GM21723 (cell line): ENCODE measurements at regions not wholly inside any gene's neighbourhood (a gene's known extent, or its start where the extent isn't known, plus 50 kb on each side); places are given as distances from the start of the nearest gene placed in this dataset.

Experiments used
- ATAC-seq: cut with Tn5 transposase; IDR thresholded peaks from one replicate; pipeline ENCODE4 v1.9.1; 2021; ENCODE audit warnings: mild to moderate bottlenecking, moderate library complexity; ENCODE audit not compliant: unreplicated experiment

DNA sequence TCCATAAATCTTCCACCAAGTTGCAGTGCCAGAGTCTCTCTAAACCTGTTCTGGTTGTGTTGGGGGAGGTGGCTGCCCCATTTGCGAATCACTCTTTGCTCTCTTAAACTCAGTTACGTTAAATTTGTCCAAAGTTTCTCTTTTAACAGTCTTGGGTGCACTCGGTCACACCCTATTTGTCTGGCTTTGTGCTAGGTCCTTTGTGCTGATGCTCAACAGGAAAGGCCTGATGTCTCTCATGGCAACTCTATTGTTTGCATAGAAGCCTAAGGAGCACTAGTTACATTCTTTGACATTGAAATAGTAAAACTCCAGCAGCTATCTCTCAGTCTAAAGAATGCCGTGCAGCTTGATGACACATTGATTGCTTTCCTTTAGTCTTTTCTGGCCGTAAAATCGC lies 105.1 kb downstream of the TRMT11 start:
- ATAC-seq = no peak

DNA sequence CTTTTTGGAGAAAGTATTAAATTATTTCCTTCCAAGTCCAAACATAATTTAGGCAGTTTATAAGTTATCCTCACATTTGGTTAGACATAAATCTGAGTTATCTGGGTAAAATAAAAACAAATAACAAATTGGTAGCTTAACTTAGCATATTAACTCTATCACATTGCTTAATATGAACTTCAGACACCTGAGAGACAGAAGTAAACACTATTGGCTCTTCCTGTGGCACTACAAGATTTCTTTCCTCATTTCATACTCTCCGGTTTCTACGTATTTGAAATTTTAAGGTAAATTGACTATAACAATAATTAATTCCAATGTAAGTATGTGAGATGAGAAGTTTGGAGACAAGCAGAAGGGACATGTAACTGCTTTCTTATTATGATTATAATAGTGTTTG lies 106.8 kb downstream of the TRMT11 start:
- no peak for ATAC-seq

DNA sequence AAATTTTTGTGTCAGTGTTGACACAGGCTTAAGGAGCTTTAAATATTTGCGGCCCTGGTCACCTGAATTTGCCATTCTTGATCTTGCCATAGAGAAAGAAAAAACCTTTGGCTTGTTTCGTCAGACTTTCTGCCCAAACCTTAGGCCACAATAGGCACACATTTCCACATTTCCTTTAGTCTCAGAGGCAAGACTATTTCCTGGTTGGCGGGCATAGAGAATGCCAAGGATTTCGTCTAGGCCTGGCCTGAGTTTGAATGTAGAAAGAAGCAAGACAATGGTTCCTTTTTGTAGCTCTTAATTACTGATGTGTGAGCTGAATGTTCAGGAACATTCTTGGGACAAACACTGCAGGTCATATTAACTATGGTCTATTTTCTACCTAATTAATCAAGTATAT lies 108.1 kb downstream of the TRMT11 start:
- no peak for ATAC-seq

DNA sequence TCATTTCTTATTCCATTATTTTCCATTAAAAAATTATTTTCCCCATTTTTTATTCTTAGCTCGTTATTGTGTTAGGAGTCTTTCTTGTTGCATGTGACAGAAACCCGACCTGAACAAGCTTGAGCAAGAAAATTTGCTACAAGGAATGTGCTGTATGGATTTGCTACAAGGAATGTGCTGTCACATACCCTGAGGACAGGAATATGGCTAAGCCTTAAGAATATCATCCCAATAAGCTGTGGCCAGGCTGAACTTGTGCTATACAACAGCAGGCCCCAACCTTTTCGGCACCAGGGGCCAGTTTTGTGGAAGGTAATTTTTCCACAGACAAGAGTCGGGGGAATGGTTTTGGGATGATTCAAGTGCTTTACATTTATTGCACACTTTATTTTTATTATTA lies 114.0 kb downstream of the TRMT11 start:
- no peak for ATAC-seq

DNA sequence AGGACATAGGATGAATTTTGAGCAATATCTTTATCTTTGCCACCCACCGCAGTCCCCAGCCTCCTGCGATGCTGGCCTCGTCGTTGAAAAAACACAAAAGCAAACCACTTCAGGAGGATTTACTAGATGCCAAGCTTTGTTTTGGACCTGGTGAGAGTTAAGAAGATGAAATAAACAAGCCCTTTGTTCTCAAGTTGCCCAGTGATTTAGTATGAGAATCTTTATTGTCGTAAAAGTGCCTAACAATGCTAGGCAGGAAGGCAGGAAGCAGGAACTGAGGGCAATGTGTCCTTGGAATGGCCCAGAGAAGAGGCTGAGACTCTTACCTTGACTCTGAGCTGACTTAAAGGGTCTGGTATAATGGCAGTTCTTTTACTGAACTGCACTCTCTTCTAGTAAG lies 116.0 kb downstream of the TRMT11 start:
- no peak for ATAC-seq

DNA sequence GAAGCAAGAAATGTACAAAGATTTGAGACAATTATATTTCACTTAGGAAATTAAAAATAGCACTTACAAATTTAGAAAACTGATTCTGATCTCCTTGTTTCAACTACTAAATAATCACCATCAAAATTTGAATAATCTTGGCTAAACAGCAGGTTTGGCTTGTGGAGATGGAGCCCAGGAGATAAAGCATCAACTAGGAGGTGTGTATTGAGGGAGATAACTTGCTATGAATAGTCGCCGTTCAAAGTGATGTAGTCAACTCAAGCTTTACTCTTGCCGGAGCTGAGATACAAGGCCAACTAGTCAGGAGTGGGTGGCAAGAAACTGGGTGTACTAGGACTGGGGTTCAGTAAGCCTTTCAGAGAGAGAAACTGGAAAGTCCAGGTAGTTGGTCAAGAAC lies 117.7 kb downstream of the TRMT11 start:
- ATAC-seq = no peak

DNA sequence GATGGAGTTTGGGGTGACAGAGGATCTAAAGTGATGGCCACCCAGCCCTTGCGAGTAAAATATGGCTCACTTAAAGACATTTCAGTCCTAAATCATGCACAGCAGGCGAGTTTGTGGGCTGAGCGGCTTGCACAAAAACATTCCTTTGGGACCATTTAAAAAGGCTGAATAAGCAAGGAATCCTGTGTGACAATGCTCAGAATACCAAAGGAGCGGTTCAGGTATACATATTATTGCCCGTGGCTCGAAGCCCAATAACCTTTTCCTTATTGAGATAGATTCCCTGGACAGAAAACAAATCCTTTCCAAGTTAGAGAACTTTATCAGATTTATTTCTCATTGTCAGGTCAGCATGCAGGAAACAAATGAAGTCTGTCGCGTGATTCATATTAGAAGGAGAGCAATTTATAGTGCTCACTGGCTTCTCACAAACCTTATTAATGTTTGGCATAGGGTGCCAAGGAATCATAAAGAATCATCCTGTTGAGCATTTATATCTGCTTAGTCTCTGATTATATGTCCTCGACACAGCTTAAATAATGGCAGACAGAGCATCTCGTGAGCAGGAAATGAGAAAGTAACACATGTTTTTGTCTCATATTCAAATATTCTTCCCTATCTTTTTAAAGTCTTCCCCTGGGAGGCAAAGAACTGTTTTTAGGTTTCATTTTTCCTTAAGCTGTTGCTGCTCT lies 121.3 kb downstream of the TRMT11 start:
- no peak for ATAC-seq

DNA sequence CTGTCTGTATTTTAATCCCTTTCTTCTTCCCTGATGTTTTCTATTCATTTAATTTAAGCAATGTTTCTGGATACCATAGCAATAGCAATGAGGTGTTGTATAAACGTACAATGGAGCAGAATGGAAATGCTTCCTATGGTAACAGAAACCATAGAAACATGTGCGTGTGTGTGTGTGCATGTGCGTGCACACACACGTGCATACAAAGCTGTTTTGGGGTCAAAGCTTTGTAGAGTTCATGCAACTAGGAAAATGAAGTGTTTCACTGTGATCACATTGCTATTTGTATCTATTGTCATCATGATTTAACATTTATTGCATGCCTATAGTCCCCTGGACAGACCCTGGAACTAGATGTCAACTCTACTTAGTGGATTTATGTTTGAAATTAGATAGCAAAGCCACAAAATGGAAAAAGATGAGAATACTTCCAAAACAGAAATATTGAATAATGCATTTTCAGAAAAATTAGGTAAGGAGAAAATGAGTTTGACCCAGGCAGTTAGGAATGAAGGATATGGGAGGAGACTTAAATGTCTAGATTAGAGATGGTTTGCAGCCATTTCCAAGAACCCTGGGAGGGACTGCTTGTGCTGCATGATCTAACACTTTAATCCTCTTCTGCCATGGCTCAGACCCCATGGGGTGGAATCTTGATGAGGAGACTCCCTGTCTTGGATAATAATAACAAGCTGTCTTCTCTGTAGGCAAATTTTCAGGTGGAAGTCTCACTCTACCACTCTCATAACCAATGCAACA lies 124.4 kb downstream of the TRMT11 start:
- no peak for ATAC-seq

DNA sequence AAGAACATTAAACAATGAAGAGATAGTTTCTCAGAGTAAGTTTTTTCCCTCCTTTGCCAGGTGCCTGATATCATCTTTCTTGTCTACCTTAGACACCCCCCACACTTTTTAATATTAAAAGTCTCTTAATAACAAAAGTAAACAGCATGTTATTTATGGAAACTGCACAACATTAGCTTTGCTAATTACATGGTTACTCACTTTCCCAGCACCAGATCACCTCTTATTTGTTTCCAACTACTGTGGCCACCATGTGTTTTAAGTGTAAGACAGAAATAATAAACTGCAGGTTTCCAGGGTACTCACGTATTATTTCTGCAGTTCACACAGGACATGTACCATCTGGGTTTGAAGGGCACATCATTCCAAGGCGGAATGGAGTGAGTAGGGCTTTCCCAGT lies 125.0 kb downstream of the TRMT11 start:
- ATAC-seq = no peak

DNA sequence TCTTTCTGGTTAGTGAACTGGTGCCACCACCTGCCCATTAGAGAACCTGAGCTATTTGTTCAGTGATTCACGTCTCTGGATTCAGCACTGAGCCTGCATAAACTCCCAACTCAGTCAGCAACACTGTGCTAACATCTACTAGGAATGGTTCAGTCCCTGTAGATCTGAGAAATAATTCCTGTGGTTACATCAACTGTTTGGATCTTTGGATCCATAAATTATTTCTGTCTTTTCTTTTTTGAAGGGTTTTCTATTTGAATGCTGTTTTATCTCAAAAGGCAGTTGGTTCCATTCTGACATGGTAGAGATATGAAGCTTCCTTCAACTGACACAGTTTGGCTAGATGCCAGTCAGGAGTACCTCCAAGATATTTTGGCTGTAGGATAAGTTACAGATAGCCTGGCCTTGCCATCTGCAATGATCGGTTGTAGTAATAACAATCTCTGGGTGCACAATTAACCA lies 125.9 kb downstream of the TRMT11 start:
- ATAC-seq = no peak

DNA sequence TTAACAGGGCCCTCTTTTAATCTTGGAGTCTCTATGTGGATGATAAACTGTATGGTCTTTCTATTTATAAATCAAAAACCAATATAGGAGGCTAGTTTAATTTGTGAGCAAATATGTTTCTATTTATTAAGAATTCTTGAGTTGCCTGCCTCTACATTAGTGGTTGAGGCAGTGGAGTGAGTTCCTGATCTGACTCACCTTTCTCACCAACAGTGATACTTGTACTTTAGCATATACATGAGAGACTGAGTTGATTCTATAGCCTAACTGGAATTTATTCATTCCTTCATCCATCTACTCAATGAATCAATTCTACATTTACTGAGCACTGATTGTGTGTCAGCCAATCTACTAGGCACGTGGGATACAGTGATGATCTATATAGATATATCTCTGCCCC lies 126.9 kb downstream of the TRMT11 start:
- ATAC-seq = no peak

DNA sequence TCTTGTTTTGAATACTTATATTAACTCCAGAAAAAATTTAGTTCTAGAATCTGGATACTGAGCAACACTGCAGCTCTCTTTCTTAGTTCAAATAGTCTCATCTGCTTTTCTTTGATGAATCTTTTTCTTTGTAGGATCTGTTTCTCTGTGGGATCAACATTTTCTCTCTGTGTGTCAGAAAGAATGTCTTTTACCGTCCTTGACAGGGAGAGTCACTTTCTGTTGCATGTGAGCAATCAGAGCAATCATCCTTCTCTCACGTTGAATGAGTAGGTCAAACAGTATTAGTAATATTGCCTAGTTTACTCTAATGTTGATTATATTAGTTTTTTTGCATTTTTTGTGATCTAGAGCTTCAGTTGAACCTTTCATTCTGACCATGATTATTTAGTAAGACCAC lies 130.9 kb downstream of the TRMT11 start:
- no peak for ATAC-seq

DNA sequence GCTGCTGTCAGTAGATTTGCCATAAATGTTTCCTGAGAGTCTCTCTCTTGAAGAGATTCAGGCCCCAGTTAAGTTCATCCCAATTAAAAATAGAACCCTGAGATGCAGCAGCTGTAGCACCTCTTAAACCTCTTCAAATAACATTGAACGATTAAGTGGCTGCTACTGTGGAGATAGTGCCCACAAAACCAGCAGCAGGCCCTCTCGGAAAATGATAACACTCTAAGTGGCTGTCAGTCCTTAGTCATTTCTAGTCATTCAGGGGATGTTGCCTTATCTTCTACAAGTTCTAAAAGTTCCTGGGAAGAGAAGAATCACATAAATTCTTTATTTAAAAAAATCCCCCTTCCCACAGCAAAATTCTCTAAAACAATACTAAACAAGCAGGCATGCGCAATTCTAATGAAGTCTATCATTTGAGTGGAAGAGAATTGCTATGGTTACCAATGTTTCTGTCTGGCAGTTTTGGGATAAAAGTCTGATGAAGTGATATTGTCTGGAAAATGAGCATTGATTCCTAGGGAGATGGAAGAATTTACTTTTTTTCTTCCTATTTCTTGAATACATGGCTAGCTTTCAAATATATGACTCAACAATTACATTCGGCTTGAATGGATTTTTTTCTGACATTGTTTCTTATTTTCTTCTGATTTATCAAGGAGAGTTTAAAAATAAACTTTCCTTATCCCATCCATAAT lies 131.9 kb downstream of the TRMT11 start:
- no peak for ATAC-seq

DNA sequence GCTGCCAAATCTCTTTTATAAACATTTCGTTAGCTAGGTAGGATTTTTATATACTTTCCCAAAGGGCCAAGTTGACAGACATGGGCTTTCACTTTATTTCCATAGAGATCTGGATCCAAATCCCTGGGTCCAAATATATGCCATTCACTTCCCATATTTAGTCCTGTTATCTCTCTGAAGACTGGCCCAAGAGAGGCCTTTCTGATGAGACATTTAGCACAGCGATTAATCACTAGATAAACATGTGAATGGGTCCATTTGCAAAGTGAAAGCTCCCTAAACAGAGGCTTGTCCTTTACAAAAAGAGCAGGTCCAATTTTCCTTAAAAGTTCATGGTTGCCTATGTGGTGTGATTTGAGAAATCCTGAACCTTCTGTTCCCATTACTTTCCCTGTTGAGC lies 132.6 kb downstream of the TRMT11 start:
- no peak for ATAC-seq

DNA sequence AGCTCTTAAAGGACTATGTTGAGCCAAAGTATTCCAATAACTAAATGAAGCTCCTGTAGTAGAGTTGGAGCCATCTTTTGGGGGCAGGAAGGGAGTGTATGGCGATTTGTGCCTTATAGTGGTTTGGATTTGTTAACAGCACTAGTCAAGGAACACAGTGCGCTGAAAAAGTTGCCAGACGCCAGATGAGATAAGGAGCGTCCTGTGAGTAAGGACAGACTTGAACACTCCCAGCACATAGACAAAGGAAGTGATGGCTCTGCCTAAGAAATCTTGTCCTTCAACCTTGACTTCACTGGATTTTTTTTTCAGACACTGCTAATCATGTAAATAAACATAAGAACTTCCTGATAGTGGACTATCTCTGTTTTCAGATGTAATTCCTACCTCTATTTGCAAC lies 136.9 kb downstream of the TRMT11 start:
- ATAC-seq = no peak

DNA sequence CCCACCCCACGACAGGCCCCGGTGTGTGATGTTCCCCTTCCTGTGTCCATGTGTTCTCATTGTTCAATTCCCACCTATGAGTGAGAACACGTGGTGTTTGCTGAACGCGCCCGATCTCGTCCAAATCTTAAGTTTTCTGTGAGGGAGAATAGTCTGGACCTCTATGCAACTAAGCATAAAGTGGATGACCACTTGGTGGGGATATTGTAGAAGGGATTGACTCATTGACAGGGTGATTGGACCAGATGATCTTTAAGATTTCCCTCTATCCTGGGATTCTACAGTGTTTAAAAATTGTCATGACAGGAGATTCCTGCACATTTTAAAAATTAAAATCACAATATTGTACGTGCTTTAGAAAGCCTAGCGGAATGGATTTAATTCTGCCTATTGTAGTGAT lies 141.3 kb downstream of the TRMT11 start:
- no peak for ATAC-seq

DNA sequence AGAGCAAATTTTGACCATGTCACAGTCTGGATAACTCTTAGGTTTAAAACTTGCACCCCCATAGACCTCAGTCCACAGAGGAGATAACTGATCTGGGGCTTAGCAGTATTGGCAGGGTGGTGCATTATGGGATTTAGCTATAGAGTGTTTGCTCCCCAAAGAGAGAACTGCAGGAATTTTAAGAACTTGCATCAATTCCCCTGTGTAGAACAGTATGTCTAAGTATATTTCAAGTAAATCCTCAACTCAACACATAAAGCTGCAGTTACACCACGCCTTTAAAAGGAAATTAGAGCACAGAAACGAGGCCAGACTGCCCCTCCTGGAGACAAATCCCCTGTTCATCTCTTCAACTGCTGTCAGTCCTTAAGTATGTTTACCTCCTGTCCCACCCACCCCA lies 144.9 kb downstream of the TRMT11 start:
- no peak for ATAC-seq

DNA sequence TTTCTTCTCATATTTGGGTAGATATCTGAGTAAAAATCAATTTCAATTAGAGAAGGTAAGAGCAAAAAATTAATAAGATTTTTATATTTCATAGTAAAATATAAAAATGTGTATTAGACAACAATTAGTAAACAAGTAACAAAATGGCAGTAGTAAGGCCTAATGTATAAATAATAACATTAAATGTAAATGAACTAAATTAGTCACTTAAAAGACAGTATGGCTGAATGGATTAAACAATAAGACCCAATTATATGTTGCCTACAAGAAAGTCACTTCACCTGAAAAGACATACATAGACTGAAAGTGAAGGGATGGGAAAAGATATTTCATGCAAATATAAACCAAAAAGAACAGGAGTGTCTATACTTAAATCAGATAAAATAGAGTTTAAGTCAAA lies 147.6 kb downstream of the TRMT11 start:
- no peak for ATAC-seq

DNA sequence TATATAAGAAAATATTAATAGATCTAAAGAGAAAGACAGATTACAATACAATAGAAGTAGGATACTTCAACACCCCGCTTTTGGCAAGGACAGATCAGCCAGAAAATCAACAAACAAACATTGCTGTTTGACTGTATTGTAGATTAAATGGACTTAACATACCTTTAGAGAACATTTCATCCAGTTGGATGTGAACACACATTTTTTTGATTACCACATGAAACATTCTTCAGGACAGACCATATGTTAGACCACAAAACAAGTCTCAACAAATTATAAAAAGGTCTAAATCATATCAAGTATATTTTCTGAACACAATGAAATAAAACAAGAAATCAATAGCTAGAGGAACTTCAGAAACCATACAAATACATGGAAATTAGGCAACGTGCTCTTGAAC lies 148.2 kb downstream of the TRMT11 start:
- ATAC-seq = no peak

DNA sequence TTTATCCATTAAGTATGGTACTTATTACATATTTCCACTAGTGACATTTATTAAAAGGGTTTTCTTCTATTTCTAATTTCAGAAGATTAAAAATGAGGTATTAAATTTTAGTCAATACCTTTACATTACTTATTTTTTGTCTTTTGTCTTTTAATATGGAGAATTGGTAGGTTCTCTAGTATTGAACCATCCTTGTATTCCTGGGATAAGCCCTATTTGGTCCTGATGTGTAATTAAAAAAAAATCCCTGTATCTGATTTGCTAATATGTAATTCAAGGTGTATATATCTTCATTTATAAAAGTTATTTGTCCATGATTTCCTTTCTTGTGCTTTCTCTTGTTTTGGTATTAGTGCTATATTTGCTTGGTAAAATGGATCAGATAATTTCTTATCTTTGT lies 153.7 kb downstream of the TRMT11 start:
- ATAC-seq = no peak

DNA sequence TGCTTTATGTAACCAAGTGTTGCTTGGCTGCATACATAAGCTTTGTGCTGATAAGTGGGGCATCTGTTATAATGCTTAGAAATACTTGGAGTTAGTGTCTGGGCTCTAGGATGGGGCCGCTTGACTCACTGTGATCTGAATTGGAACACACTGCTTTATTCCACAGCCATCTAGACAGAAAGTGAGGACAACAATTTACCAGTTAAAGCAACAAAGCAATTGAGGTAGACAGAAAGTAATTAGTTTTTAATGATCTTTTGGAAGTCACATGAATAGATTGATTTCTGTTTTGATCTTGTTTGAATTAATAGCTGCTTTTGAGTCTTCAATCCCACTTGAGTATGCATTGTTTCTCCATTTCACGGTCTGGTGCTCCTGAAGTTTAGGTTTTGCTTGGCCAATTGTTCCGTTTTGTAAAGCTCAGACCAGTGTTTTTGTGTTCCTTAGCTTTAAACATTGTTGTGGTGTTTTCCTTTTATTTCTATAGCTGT lies 157.5 kb downstream of the TRMT11 start:
- ATAC-seq = no peak

DNA sequence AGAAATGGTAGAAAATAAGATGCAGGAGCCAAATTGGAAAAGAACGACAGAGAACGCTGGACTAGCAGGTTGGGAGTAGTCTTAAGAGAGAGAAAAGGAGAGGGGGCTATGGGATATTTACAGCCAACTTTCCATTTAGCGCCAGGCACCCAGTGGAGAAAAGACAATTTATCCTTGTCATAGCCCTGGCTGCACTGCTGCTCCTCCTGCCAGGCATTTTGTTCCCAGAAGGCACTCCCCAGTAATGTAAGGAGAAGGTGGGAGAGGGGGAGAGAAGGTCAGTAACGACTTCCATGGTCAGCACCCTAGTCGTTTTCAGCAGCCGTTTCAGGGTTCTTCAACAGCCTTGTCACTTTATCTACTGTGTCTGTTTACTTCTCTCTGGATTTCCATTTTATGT lies 159.0 kb downstream of the TRMT11 start:
- ATAC-seq = no peak
